ENCODE measurements at regions not wholly inside any gene's neighbourhood (a gene's known extent, or its start where the extent isn't known, plus 50 kb on each side); places are given as distances from the start of the nearest gene placed in this dataset.
"Not testable (repeated sequence)": the region's sequence is repeated elsewhere in the genome, so short reads cannot be mapped to it uniquely, and the experiment has no call there.

GRCh38 chr18:1438458-1438910, 533.8 kb downstream of the ADCYAP1 start:
- no peak for ATAC-seq

GRCh38 chr18:1438967-1439366, 534.3 kb downstream of the ADCYAP1 start:
- Histone ChIP-seq H3K9me3 (peaks cover 33% of the 10 kb centered on the region), H3K4me3 (no peak overlapping the region), H3K36me3 (ENCODE audit: low read depth) (no peaks in the 10 kb centered on the region), H3K4me1 (ENCODE audit: low read depth) (no peaks in the 10 kb centered on the region)
- ATAC-seq (no peak), DNase-seq (no peak)
- intact Hi-C loops (cut with DNase I, micrococcal nuclease): no loop called here
- no peak for TF ChIP-seq CTCF (IDR thresholded peaks at IDR 0.05)

More at GRCh38 chr18:1438458-1438910, 533.8 kb downstream of the ADCYAP1 start:
- H3K4me1 ChIP-seq (ENCODE audit: low read depth): no peaks in the 10 kb centered on the region
- peaks cover 33% of the 10 kb centered on the region for H3K9me3 ChIP-seq
- intact Hi-C loops (cut with DNase I, micrococcal nuclease): no loop called here
- DNase-seq: no peak
- no peak overlapping the region for H3K4me3 ChIP-seq
- no peaks in the 10 kb centered on the region for H3K36me3 ChIP-seq (ENCODE audit: low read depth)
- no peak for TF ChIP-seq CTCF (IDR thresholded peaks at IDR 0.05)

GRCh38 chr18:1444062-1444461, 539.4 kb downstream of the ADCYAP1 start:
- DNase-seq; H3K9me3 ChIP-seq; H3K36me3 ChIP-seq (ENCODE audit: low read depth); intact Hi-C loops (cut with DNase I, micrococcal nuclease); H3K4me3 ChIP-seq; H3K4me1 ChIP-seq (ENCODE audit: low read depth); ATAC-seq: not testable (repeated sequence)

- no peaks in the 10 kb centered on the region for H3K4me1 ChIP-seq (ENCODE audit: low read depth)
- ATAC-seq (no peak), DNase-seq (no peak)
- TF ChIP-seq CTCF (IDR thresholded peaks at IDR 0.05): no peak
- intact Hi-C loops (cut with DNase I, micrococcal nuclease): no loop called here
- no peaks in the 10 kb centered on the region for H3K36me3 ChIP-seq (ENCODE audit: low read depth)
- no peak overlapping the region for H3K4me3 ChIP-seq
- peaks cover 17% of the 10 kb centered on the region for H3K9me3 ChIP-seq
Measured at GRCh38 chr18:1446765-1447164, 542.1 kb downstream of the ADCYAP1 start.

- TF ChIP-seq CTCF (IDR thresholded peaks at IDR 0.05): no peak
- ATAC-seq (no peak), DNase-seq (no peak)
- H3K36me3 ChIP-seq (ENCODE audit: low read depth): no peaks in the 10 kb centered on the region
- H3K9me3 ChIP-seq: peaks cover 43% of the 10 kb centered on the region
- H3K4me1 ChIP-seq (ENCODE audit: low read depth): no peaks in the 10 kb centered on the region
- no peak overlapping the region for H3K4me3 ChIP-seq
- intact Hi-C loops (cut with DNase I, micrococcal nuclease): no loop called here
Measured at GRCh38 chr18:1452821-1453220, 548.1 kb downstream of the ADCYAP1 start.

- intact Hi-C loops (cut with DNase I, micrococcal nuclease): no loop called here
- H3K4me3 ChIP-seq: no peak overlapping the region
- DNase-seq (no peak), ATAC-seq (no peak)
- no peaks in the 10 kb centered on the region for H3K36me3 ChIP-seq (ENCODE audit: low read depth)
- TF ChIP-seq CTCF (IDR thresholded peaks at IDR 0.05): no peak
- peaks cover 44% of the 10 kb centered on the region for H3K9me3 ChIP-seq
- H3K4me1 ChIP-seq (ENCODE audit: low read depth): no peaks in the 10 kb centered on the region
Measured at GRCh38 chr18:1455605-1456004, 550.9 kb downstream of the ADCYAP1 start.

All from mucosa of descending colon (tissue), 3 donors.